ENCODE measurements at regions not wholly inside any gene's neighbourhood (a gene's known extent, or its start where the extent isn't known, plus 50 kb on each side); places are given as distances from the start of the nearest gene placed in this dataset.
"Not testable (repeated sequence)": the region's sequence is repeated elsewhere in the genome, so short reads cannot be mapped to it uniquely, and the experiment has no call there.

DNA sequence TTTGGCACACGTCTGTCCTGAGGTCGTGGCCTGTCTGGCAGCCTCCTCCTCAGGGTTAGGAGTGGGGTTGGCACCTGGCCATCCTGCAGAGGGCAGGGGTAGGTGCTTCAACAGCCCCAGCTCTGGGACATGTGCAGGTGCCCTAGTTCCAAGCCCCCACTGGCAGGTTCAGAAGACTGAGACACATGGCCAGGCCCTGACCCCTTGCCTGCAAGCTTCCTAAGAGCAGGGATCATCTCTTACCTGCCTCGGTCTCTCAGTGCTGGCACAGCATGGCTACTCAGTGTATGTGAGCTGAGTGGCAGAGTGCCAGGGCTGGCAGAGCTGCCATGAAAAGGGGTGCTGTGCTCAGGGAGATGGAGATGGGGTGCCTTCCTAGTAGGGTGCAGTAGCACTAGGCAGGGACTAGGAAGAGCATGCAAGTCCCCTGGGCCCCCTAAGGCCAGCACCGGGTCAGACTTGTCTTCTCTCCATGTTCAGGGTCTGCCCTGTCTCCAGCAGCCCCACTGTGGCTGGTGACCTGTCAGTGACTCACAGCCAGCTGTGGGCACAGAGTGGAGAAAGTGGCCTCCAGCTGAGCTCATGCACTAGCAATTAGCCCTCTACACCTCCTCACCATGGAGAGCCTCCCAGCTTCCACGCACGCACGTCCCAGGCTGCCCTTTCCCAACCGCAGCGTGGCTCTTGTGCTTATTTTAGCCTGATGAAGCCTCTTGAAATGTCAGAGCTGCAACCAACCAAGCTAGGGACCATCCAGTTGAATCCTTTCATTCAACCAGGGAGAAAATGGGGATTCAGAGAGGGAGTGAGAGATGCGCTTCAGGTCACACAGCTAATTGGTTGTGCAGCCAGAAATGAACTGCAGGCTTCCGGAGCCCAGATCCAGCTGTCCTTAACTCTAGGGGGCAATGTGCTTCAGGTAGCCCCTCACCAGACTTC, 116.6 kb downstream of the MRPL14 start:
- peak; percentile 96 for DNase-seq

- peak; percentile 62 for DNase-seq
Measured at GRCh38 chr6:44009425-44010321, 117.6 kb downstream of the MRPL14 start.

- no peak for DNase-seq
Measured at GRCh38 chr6:44008821-44009370, 118.4 kb downstream of the MRPL14 start.

- no peak for DNase-seq
Measured at GRCh38 chr6:44007818-44008621, 119.2 kb downstream of the MRPL14 start.

GRCh38 chr6:44006872-44007303, 120.4 kb downstream of the MRPL14 start:
- no peak for DNase-seq

DNA sequence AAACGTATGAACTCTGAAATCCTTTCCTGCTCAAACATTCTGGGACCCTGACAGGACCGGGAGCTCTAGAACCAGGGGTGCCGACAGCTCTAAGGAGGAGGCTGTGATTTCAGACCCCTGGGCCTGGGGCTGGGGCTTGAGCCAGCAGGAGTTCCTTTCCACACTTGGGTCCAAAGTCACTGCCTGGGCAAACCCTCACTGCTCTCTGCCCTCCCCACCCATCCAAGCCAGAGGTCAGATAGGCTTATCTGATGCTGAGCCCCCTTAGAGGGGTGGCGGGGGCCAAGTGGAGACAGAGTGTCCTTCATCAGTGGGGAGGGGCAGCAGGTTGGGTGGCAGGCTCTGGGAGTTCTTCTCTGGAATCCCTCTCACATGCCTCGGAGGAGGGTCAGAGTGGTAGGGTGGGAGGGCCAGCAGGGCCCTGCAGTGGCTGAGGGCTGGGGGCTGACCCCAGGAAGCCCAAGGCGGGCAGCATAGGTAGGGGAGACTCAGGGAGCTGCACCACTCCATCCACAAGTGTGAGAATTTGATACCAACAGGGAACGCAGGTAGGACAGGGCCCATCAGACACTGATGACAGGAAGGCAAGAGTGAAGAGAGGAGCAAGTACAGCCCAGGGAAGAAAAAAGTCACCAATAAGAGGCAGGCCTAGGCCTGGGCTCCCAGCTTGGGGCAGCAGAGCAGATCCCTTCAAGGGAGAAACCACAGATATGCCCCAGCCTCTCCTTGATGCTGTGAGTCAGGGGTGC, 121.0 kb downstream of the MRPL14 start:
- DNase-seq = no peak

- DNase-seq = no peak
Measured at GRCh38 chr6:44005507-44005903, 121.7 kb downstream of the MRPL14 start.

GRCh38 chr6:44004625-44005506, 122.4 kb downstream of the MRPL14 start:
- no peak for DNase-seq

- no peak for DNase-seq
Measured at GRCh38 chr6:44004136-44004535, 123.1 kb downstream of the MRPL14 start.

DNA sequence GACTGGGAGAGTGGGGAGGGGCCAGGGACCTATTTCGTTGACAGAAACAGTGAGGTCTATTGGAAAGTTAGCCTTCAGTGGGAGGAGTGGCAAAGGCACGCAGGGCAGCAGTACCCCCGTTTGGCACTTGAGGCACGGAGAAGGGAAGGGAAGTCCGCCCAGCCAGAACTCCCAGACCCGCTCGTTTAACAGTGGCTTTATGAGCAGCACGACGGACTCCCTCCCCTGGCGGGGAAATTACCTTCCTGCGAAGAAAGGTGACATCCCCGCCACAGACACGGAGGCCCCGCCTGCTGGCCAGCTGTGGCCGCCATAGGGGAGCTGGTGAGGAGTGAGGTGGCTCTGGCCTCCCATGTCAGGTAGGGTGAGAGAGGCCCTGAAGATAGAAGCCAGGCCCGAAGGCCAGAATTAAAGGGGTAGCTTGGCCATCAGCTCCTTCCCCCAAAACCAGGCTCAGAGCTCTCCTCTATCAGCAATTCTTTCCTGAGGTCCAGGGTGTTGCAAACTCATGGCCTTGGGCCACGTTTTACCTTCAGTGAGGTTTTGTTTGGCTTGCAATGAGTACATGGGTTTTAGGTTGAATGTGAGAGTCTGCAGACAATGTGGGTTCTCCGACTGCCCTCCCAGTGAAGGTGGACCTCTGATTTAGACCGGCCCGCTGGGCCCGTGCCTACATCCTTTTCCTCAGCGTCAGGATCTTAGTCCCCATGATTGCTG, 123.7 kb downstream of the MRPL14 start:
- DNase-seq = no peak

DNA sequence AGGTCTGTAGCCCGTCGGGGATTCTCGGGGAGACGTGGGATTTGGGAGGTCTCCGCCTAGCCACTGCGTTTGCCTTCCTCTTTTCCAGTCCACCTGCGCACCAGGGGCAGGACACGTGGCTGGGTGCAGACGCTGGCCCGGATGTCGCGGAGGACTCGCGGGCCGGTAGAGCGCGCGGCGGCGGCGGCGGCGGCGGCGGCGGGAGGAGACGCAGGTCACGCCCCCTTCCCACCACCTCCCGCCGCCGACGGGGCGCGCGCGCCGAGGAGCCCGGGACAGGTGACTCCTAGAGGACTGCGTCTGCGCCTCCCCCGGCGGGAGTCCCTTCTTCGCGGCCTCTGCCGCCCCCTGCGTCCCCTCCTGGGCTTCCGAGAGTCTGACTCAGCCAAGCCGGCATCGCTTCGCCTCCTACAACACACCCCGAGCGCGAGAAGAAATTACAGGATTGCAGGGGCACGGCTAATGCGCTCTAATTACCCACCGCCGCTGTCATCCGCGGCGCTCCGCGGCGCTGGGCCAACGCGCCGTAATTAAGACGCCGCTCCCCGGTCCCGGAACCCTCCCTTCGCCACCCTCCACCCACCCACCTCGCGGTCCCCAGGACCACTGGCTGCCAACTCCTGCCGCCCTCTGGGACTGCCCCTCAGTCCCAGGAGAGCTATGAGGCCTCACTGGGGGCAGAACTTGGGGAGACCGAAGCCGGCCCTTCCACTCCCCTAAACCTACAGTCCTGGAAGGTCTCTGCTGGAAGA, 124.5 kb downstream of the MRPL14 start:
- peak; percentile 81 for DNase-seq

GRCh38 chr6:44002067-44002592, 125.1 kb downstream of the MRPL14 start:
- no peak for DNase-seq

DNA sequence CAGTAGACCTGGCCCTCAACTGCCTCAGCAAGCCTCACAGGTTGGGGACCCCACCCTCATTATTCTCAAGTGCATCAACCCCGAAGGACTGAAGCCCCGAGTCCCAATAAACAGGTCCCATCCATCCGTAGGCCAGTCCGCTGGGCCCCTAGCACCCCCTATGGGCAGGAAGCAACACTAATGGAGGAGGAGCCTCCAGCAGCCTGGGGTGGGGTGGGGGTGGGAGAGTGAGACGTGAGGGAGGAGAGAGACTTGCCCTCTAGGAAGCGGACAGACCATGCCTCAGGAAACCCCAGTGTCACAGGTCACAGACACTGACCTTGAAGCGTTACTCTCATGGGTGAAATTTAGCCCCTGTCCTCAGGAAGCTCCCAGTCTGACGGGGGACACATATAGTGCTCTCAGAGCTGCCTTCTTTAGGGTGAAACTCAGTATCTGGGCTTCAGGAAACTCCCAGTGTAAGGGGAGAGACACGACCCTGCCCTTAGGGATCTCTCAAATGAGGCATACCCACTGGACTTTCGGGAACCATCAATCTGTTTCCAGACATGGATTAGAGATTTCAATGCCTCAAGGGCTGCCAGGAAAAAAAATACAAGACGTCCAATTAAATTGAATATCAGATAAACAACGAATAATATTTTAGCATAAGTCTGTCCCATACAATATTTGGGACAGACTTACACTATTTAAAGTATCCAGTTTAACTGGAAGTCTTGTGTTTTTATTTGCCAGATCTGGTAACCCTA, 125.8 kb downstream of the MRPL14 start:
- no peak for DNase-seq

GRCh38 chr6:44000164-44000842, 126.9 kb downstream of the MRPL14 start:
- peak; percentile 24 for DNase-seq

- DNase-seq = no peak
Measured at GRCh38 chr6:43999628-44000027, 127.6 kb downstream of the MRPL14 start.

DNA sequence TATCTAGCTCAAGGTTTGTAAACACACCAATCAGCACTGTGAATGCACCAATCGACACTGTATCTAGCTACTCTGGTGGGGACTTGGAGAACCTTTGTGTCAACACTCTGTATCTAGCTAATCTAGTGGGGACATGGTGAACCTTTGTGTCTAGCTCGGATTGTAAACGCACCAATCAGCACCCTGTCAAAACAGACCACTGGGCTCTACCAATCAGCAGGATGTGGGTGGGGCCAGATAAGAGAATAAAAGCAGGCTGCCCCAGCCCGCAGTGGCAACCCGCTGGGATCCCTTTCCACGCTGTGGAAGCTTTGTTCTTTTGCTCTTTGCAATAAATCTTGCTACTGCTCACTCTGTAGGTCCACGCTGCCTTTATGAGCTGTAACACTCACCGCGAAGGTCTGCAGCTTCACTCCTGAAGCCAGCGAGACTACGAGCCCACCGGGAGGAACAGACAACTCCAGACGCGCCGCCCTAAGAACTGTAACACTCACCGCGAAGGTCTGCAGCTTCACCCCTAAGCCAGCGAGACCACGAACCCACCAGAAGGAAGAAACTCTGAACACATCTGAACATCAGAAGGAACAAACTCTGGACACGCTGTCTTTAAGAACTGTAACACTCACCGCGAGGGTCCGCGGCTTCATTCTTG, 128.5 kb downstream of the MRPL14 start:
- not testable (repeated sequence) for DNase-seq
